GM23338 (cell line): ENCODE measurements at regions not wholly inside any gene's neighbourhood (a gene's known extent, or its start where the extent isn't known, plus 50 kb on each side); places are given as distances from the start of the nearest gene placed in this dataset.

Experiments
- ATAC-seq: fragments of 200-7000 bp; cut with Tn5 transposase; 3 replicates; pipeline ENCODE4 v1.9.1; 2020
- DNase-seq: peaks from one replicate; pipeline ENCODE4 v3.0.0-alpha.2; 2015; ENCODE audit warnings: low spot score
- H2AFZ ChIP-seq: fragments of 200-600 bp; sonication (generic); 2 replicates; pipeline ENCODE4 v1.8.0; 2016; ENCODE audit warnings: antibody characterized with exemption, mild to moderate bottlenecking, moderate library complexity
- H3F3A ChIP-seq: fragments of 200-600 bp; sonication (generic); replicated peaks from 2 replicates; pipeline ENCODE4 v1.8.0; 2017; ENCODE audit warnings: antibody characterized with exemption, mixed run types, low read depth
- H3K27ac ChIP-seq: fragments of 200-600 bp; sonication (generic); 2 replicates; pipeline ENCODE4 v1.6.1; 2016; ENCODE audit warnings: low read depth
- H3K27me3 ChIP-seq: fragments of 200-600 bp; sonication (generic); 2 replicates; pipeline ENCODE4 v1.8.0; 2016; ENCODE audit warnings: mild to moderate bottlenecking, mixed run types, moderate library complexity; ENCODE audit not compliant: insufficient read depth
- H3K36me3 ChIP-seq: fragments of 200-600 bp; sonication (generic); 2 replicates; pipeline ENCODE4 v1.8.0; 2016; ENCODE audit warnings: mild to moderate bottlenecking; ENCODE audit not compliant: insufficient read depth
- H3K4me1 ChIP-seq: fragments of 200-600 bp; sonication (generic); 2 replicates; pipeline ENCODE4 v1.8.0; 2016; ENCODE audit warnings: mild to moderate bottlenecking, moderate library complexity; ENCODE audit not compliant: insufficient read depth
- H3K4me2 ChIP-seq: fragments of 200-600 bp; sonication (generic); 2 replicates; pipeline ENCODE4 v1.7.1; 2017; ENCODE audit warnings: mixed run types
- H3K4me3 ChIP-seq: fragments of 200-600 bp; sonication (generic); 2 replicates; pipeline ENCODE4 v1.6.1; 2016; ENCODE audit warnings: mixed run types
- H3K79me2 ChIP-seq: fragments of 200-600 bp; sonication (generic); replicated peaks from 2 replicates; pipeline ENCODE4 v1.8.0; 2017; ENCODE audit warnings: mild to moderate bottlenecking; ENCODE audit not compliant: insufficient read depth
- H3K9me2 ChIP-seq: fragments of 200-600 bp; sonication (generic); 2 replicates; pipeline ENCODE4 v1.8.0; 2017; ENCODE audit not compliant: insufficient read depth
- H4K20me1 ChIP-seq: fragments of 200-600 bp; sonication (generic); replicated peaks from 2 replicates; pipeline ENCODE4 v1.8.0; 2017; ENCODE audit warnings: mild to moderate bottlenecking; ENCODE audit not compliant: insufficient read depth
- H3K27ac Mint-ChIP-seq: 2 replicates; pipeline ENCODE4 v1.8.0; 2020; ENCODE audit warnings: inconsistent platforms, mild to moderate bottlenecking, moderate library complexity, mixed read lengths
- H3K27me3 Mint-ChIP-seq: 3 replicates; pipeline ENCODE4 v1.8.0; 2022; ENCODE audit warnings: low read depth, mild to moderate bottlenecking, moderate library complexity, mixed read lengths, inconsistent platforms; ENCODE audit not compliant: insufficient read depth, poor library complexity
- H3K36me3 Mint-ChIP-seq: 3 replicates; pipeline ENCODE4 v1.8.0; 2021; ENCODE audit warnings: low read depth, mild to moderate bottlenecking, inconsistent platforms, moderate library complexity, mixed read lengths
- H3K4me1 Mint-ChIP-seq: 3 replicates; pipeline ENCODE4 v1.8.0; 2020; ENCODE audit warnings: mild to moderate bottlenecking, inconsistent platforms, mixed read lengths
- H3K4me3 Mint-ChIP-seq: 3 replicates; pipeline ENCODE4 v1.8.0; 2021; ENCODE audit warnings: moderate library complexity, mild to moderate bottlenecking, inconsistent platforms, mixed read lengths
- H3K9me3 Mint-ChIP-seq: 3 replicates; pipeline ENCODE4 v1.8.0; 2020; ENCODE audit warnings: moderate library complexity, mild to moderate bottlenecking, inconsistent platforms, mixed read lengths
- CREB1 ChIP-seq: fragments of 250-450 bp; sonication (Bioruptor Pico); IDR thresholded peaks from 2 replicates; pipeline ENCODE4 v1.5.0; 2020; ENCODE audit warnings: low read depth, mild to moderate bottlenecking, moderate library complexity
- NANOG ChIP-seq: IDR thresholded peaks from 2 replicates; pipeline ENCODE4 v1.6.1; 2016; ENCODE audit warnings: antibody characterized with exemption, borderline replicate concordance
- POLR2AphosphoS5 ChIP-seq: IDR thresholded peaks from 2 replicates; pipeline ENCODE4 v1.6.1; 2016; ENCODE audit warnings: antibody characterized with exemption, low read depth
- REST ChIP-seq: IDR thresholded peaks from one replicate; pipeline ENCODE4 v1.6.1; 2018; ENCODE audit warnings: antibody characterized with exemption; ENCODE audit not compliant: unreplicated experiment
- STAT1 ChIP-seq: IDR thresholded peaks from one replicate; pipeline ENCODE4 v1.6.1; 2016; ENCODE audit warnings: antibody characterized with exemption; ENCODE audit not compliant: unreplicated experiment
- ZNF331 ChIP-seq: fragments of 250-450 bp; sonication (Bioruptor Pico); IDR thresholded peaks from 2 replicates; pipeline ENCODE4 v1.5.0; 2020; ENCODE audit warnings: low read depth, mild to moderate bottlenecking, moderate library complexity
- ZNF462 ChIP-seq: fragments of 250-450 bp; sonication (Bioruptor Pico); IDR thresholded peaks from 2 replicates; pipeline ENCODE4 v1.5.0; 2020; ENCODE audit warnings: mild to moderate bottlenecking, moderate library complexity
- TF ChIP-seq, protein P1 (sequence below), 2 experiments: fragments of 200-600 bp in 1 of 2; sonication (generic) in 1 of 2; conservative IDR thresholded peaks; 2 replicates each; pipeline versions ENCODE4 v1.5.1 to v1.6.1; 2016 to 2017; ENCODE audit warnings: antibody characterized with exemption in 2 of 2, low read depth in 2 of 2, mild to moderate bottlenecking in 2 of 2, moderate library complexity in 1 of 2

DNA sequence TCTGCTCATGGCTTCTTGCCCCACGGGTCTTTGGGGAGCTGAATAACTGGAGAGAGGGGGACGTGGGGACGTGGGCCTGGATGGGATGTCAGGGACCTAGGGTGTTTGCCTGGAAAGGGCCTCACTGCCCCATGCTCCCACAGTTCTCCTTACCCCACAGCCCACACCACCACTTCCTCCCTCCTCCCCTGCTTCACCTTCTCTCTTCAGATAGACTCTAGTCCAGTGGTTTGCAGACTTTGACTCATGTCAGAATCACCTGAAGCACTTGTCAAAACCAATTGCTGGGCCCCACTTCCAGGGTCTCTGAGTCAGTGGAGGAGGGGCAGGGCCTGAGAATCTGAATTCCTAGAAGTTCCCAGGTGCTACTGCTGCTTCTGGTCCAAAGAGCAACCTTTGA is 327.4 kb downstream of the RPS24 start:
- no peaks in the 10 kb centered on the region for H3F3A ChIP-seq
- Mint-ChIP-seq H3K27ac (no peak overlapping the region), H3K27me3 (peaks cover 11% of the 10 kb centered on the region), H3K36me3 (no peaks in the 10 kb centered on the region), H3K9me3 (no peaks in the 10 kb centered on the region), H3K4me3 (no peak overlapping the region), H3K4me1 (peaks cover 39% of the 10 kb centered on the region)
- no peaks in the 10 kb centered on the region for H3K79me2 ChIP-seq
- TF ChIP-seq ZNF331 (CRISPR knock-in tag) (no peak), ZNF462 (no peak), STAT1 (no peak), POLR2AphosphoS5 (no peak), NANOG (no peak), CREB1 (CRISPR knock-in tag) (no peak), REST (no peak)
- TF ChIP-seq, protein P1, sequence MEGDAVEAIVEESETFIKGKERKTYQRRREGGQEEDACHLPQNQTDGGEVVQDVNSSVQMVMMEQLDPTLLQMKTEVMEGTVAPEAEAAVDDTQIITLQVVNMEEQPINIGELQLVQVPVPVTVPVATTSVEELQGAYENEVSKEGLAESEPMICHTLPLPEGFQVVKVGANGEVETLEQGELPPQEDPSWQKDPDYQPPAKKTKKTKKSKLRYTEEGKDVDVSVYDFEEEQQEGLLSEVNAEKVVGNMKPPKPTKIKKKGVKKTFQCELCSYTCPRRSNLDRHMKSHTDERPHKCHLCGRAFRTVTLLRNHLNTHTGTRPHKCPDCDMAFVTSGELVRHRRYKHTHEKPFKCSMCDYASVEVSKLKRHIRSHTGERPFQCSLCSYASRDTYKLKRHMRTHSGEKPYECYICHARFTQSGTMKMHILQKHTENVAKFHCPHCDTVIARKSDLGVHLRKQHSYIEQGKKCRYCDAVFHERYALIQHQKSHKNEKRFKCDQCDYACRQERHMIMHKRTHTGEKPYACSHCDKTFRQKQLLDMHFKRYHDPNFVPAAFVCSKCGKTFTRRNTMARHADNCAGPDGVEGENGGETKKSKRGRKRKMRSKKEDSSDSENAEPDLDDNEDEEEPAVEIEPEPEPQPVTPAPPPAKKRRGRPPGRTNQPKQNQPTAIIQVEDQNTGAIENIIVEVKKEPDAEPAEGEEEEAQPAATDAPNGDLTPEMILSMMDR (conservative IDR thresholded peaks at IDR 0.05; ENCODE audit: low read depth in 2 of 2) = no peak
- H2AFZ ChIP-seq = no peak overlapping the region
- no peak overlapping the region for H3K4me3 ChIP-seq
- H3K9me2 ChIP-seq = peaks cover 4% of the 10 kb centered on the region; the same call in 1 of the 2 replicates
- no peaks in the 10 kb centered on the region for H3K27me3 ChIP-seq
- DNase-seq = no peak
- no peak for ATAC-seq
- H3K4me1 ChIP-seq = peaks cover 7% of the 10 kb centered on the region
- H3K27ac ChIP-seq = no peak overlapping the region
- no peaks in the 10 kb centered on the region for H4K20me1 ChIP-seq
- no peaks in the 10 kb centered on the region for H3K36me3 ChIP-seq
- H3K4me2 ChIP-seq = no peak overlapping the region
